ENCODE measurements at regions not wholly inside any gene's neighbourhood (a gene's known extent, or its start where the extent isn't known, plus 50 kb on each side); places are given as distances from the start of the nearest gene placed in this dataset.
"Not testable (repeated sequence)": the region's sequence is repeated elsewhere in the genome, so short reads cannot be mapped to it uniquely, and the experiment has no call there.

GRCh38 chr1:223936592-223936991, 90.8 kb upstream of the TP53BP2 start:
- H2AK5ac ChIP-seq (ENCODE audit: low read depth, low read length); H4K8ac ChIP-seq (ENCODE audit: low read depth, low read length); H2BK12ac ChIP-seq (ENCODE audit: low read length); H3K27ac ChIP-seq (replicated peaks; ENCODE audit: low read length); H3K9me3 ChIP-seq (replicated peaks in 1 of 2; ENCODE audit: control insufficient read depth in 2 of 2, insufficient read depth in 1 of 2, low read depth in 1 of 2, low read length in 2 of 2); H3K4ac ChIP-seq (ENCODE audit: low read length); H3K79me1 ChIP-seq (ENCODE audit: low read depth, low read length); H3K36me3 ChIP-seq (replicated peaks in 1 of 2; ENCODE audit: control insufficient read depth in 2 of 2, insufficient read depth in 2 of 2, low read length in 2 of 2); H3K27me3 ChIP-seq (ENCODE audit: control insufficient read depth in 3 of 3, insufficient read depth in 3 of 3, low read depth in 1 of 3, low read length in 3 of 3); H4K91ac ChIP-seq (ENCODE audit: low read depth, low read length, poor library complexity); H3K14ac ChIP-seq (ENCODE audit: low read length); H3K18ac ChIP-seq (ENCODE audit: low read length); H2BK5ac ChIP-seq (ENCODE audit: low read length); H3K4me2 ChIP-seq (ENCODE audit: insufficient read depth, low read length, poor library complexity, severe bottlenecking); H3K4me3 ChIP-seq (ENCODE audit: low read length in 2 of 2); H3K4me1 ChIP-seq (ENCODE audit: control insufficient read depth in 2 of 2, insufficient read depth in 1 of 2, low read depth in 1 of 2, low read length in 2 of 2); DNase-seq (ENCODE audit: low spot score); H3K9ac ChIP-seq (ENCODE audit: low read depth, low read length, poor library complexity); H2AFZ ChIP-seq (ENCODE audit: low read length); H2BK120ac ChIP-seq (ENCODE audit: low read depth, low read length); H2BK15ac ChIP-seq (ENCODE audit: low read length); H3K23ac ChIP-seq (ENCODE audit: low read depth, low read length, poor library complexity): not testable (repeated sequence)
- WGBS, 2 donors (ENCODE audit: extremely low coverage in 2 of 2, insufficient read length in 2 of 2, insufficient replicate concordance in 1 of 2), result no CpG with 5 or more reads among the region's 2 CpGs

GRCh38 chr1:223931476-223931875, 85.7 kb upstream of the TP53BP2 start:
- H3K79me1 ChIP-seq (ENCODE audit: low read depth, low read length); H2AFZ ChIP-seq (ENCODE audit: low read length); H3K4me3 ChIP-seq (ENCODE audit: low read length in 2 of 2); H2BK120ac ChIP-seq (ENCODE audit: low read depth, low read length); H3K14ac ChIP-seq (ENCODE audit: low read length); H2BK12ac ChIP-seq (ENCODE audit: low read length); H2AK5ac ChIP-seq (ENCODE audit: low read depth, low read length); H3K36me3 ChIP-seq (replicated peaks in 1 of 2; ENCODE audit: control insufficient read depth in 2 of 2, insufficient read depth in 2 of 2, low read length in 2 of 2); H3K4me1 ChIP-seq (ENCODE audit: control insufficient read depth in 2 of 2, insufficient read depth in 1 of 2, low read depth in 1 of 2, low read length in 2 of 2); H3K9me3 ChIP-seq (replicated peaks in 1 of 2; ENCODE audit: control insufficient read depth in 2 of 2, insufficient read depth in 1 of 2, low read depth in 1 of 2, low read length in 2 of 2); H3K4me2 ChIP-seq (ENCODE audit: insufficient read depth, low read length, poor library complexity, severe bottlenecking); H3K9ac ChIP-seq (ENCODE audit: low read depth, low read length, poor library complexity); H3K4ac ChIP-seq (ENCODE audit: low read length); H3K23ac ChIP-seq (ENCODE audit: low read depth, low read length, poor library complexity); H4K91ac ChIP-seq (ENCODE audit: low read depth, low read length, poor library complexity); H3K27me3 ChIP-seq (ENCODE audit: control insufficient read depth in 3 of 3, insufficient read depth in 3 of 3, low read depth in 1 of 3, low read length in 3 of 3); H2BK5ac ChIP-seq (ENCODE audit: low read length); H4K8ac ChIP-seq (ENCODE audit: low read depth, low read length); H2BK15ac ChIP-seq (ENCODE audit: low read length); H3K18ac ChIP-seq (ENCODE audit: low read length); H3K27ac ChIP-seq (replicated peaks; ENCODE audit: low read length); DNase-seq (ENCODE audit: low spot score): not testable (repeated sequence)
- no CpG with 5 or more reads among the region's 1 CpG for WGBS, 2 donors (ENCODE audit: extremely low coverage in 2 of 2, insufficient read length in 2 of 2, insufficient replicate concordance in 1 of 2)

- WGBS, 2 donors (ENCODE audit: extremely low coverage in 2 of 2, insufficient read length in 2 of 2, insufficient replicate concordance in 1 of 2), result no CpG with 5 or more reads among the region's 4 CpGs
- not testable (repeated sequence) for H2BK15ac ChIP-seq (ENCODE audit: low read length)
These were observed 75.1 kb upstream of the TP53BP2 start for GRCh38 chr1:223920805-223921204.

GRCh38 chr1:223915476-223915875, 69.7 kb upstream of the TP53BP2 start:
- not testable (repeated sequence) for H3K4me3 ChIP-seq (ENCODE audit: low read length in 2 of 2); H3K9ac ChIP-seq (ENCODE audit: low read depth, low read length, poor library complexity); H2AK5ac ChIP-seq (ENCODE audit: low read depth, low read length); H2BK12ac ChIP-seq (ENCODE audit: low read length); H3K4ac ChIP-seq (ENCODE audit: low read length); H3K4me2 ChIP-seq (ENCODE audit: insufficient read depth, low read length, poor library complexity, severe bottlenecking); H3K4me1 ChIP-seq (ENCODE audit: control insufficient read depth in 2 of 2, insufficient read depth in 1 of 2, low read depth in 1 of 2, low read length in 2 of 2); H3K79me1 ChIP-seq (ENCODE audit: low read depth, low read length); H3K18ac ChIP-seq (ENCODE audit: low read length); H2BK120ac ChIP-seq (ENCODE audit: low read depth, low read length); H3K23ac ChIP-seq (ENCODE audit: low read depth, low read length, poor library complexity); H2BK15ac ChIP-seq (ENCODE audit: low read length); H3K9me3 ChIP-seq (replicated peaks in 1 of 2; ENCODE audit: control insufficient read depth in 2 of 2, insufficient read depth in 1 of 2, low read depth in 1 of 2, low read length in 2 of 2); H3K36me3 ChIP-seq (replicated peaks in 1 of 2; ENCODE audit: control insufficient read depth in 2 of 2, insufficient read depth in 2 of 2, low read length in 2 of 2); H4K91ac ChIP-seq (ENCODE audit: low read depth, low read length, poor library complexity); H2BK5ac ChIP-seq (ENCODE audit: low read length); H3K14ac ChIP-seq (ENCODE audit: low read length); H4K8ac ChIP-seq (ENCODE audit: low read depth, low read length); DNase-seq (ENCODE audit: low spot score); H2AFZ ChIP-seq (ENCODE audit: low read length); H3K27ac ChIP-seq (replicated peaks; ENCODE audit: low read length); H3K27me3 ChIP-seq (ENCODE audit: control insufficient read depth in 3 of 3, insufficient read depth in 3 of 3, low read depth in 1 of 3, low read length in 3 of 3)
- WGBS, 2 donors (ENCODE audit: extremely low coverage in 2 of 2, insufficient read length in 2 of 2, insufficient replicate concordance in 1 of 2), result no CpG with 5 or more reads among the region's 2 CpGs

More at GRCh38 chr1:223920805-223921204, 75.1 kb upstream of the TP53BP2 start:
- H3K9me3 ChIP-seq (replicated peaks in 1 of 2; ENCODE audit: control insufficient read depth in 2 of 2, insufficient read depth in 1 of 2, low read depth in 1 of 2, low read length in 2 of 2); H3K27ac ChIP-seq (replicated peaks; ENCODE audit: low read length); H3K9ac ChIP-seq (ENCODE audit: low read depth, low read length, poor library complexity); DNase-seq (ENCODE audit: low spot score); H3K36me3 ChIP-seq (replicated peaks in 1 of 2; ENCODE audit: control insufficient read depth in 2 of 2, insufficient read depth in 2 of 2, low read length in 2 of 2); H2BK5ac ChIP-seq (ENCODE audit: low read length); H3K14ac ChIP-seq (ENCODE audit: low read length); H4K8ac ChIP-seq (ENCODE audit: low read depth, low read length); H2AK5ac ChIP-seq (ENCODE audit: low read depth, low read length); H3K23ac ChIP-seq (ENCODE audit: low read depth, low read length, poor library complexity); H2AFZ ChIP-seq (ENCODE audit: low read length); H3K4me2 ChIP-seq (ENCODE audit: insufficient read depth, low read length, poor library complexity, severe bottlenecking); H3K27me3 ChIP-seq (ENCODE audit: control insufficient read depth in 3 of 3, insufficient read depth in 3 of 3, low read depth in 1 of 3, low read length in 3 of 3); H3K4me1 ChIP-seq (ENCODE audit: control insufficient read depth in 2 of 2, insufficient read depth in 1 of 2, low read depth in 1 of 2, low read length in 2 of 2); H3K4me3 ChIP-seq (ENCODE audit: low read length in 2 of 2); H2BK12ac ChIP-seq (ENCODE audit: low read length); H2BK120ac ChIP-seq (ENCODE audit: low read depth, low read length); H3K4ac ChIP-seq (ENCODE audit: low read length); H4K91ac ChIP-seq (ENCODE audit: low read depth, low read length, poor library complexity); H3K18ac ChIP-seq (ENCODE audit: low read length); H3K79me1 ChIP-seq (ENCODE audit: low read depth, low read length): not testable (repeated sequence)

All from neuronal stem cell (in vitro differentiated cells).